Panc1 (cell line): ENCODE measurements at regions not wholly inside any gene's neighbourhood (a gene's known extent, or its start where the extent isn't known, plus 50 kb on each side); places are given as distances from the start of the nearest gene placed in this dataset.

ENCODE experiments used
- ATAC-seq: fragments of 200-7000 bp; cut with Tn5 transposase; 2 replicates; pipeline ENCODE4 v1.9.1; 2020; ENCODE audit warnings: mild to moderate bottlenecking, moderate library complexity
- BruUV-seq: library from RNA; stranded (reverse); fragments of 400-500 nt; replicated peaks from 2 replicates; lab custom pipeline; 2021; lab: Mats Ljungman, UMichigan
- CTCF ChIA-PET: fragments of 300-600 bp; sonication (Branson Sonifier 250); formaldehyde crosslinking; loops from one replicate; lab custom pipeline; 2022; ENCODE audit warnings: antibody characterized with exemption; lab: Charles Lee
- POLR2A ChIA-PET: fragments of 300-600 bp; sonication (Branson Sonifier 250); formaldehyde crosslinking; loops from one replicate; lab custom pipeline; 2022; ENCODE audit warnings: antibody characterized with exemption; lab: Charles Lee
- DNase-seq: peaks from one replicate; pipeline ENCODE4 v3.0.0-alpha.2; 2010; ENCODE audit warnings: low read depth, low spot score
- H3K27ac ChIP-seq: 2 replicates; pipeline ENCODE4 v1.5.1; 2011; ENCODE audit warnings: mild to moderate bottlenecking, low read length, inconsistent platforms
- H3K27me3 ChIP-seq: fragments of 200-500 bp; sonication (Bioruptor generic); 2 replicates; pipeline ENCODE4 v1.6.0; 2014; ENCODE audit warnings: low read length, inconsistent platforms; ENCODE audit not compliant: control insufficient read depth, insufficient read depth
- H3K36me3 ChIP-seq: fragments of 200-500 bp; sonication (Bioruptor generic); 2 replicates; pipeline ENCODE4 v1.5.1; 2014; ENCODE audit warnings: inconsistent platforms, mild to moderate bottlenecking, low read length, moderate library complexity; ENCODE audit not compliant: control insufficient read depth, insufficient read depth
- H3K4me1 ChIP-seq: 2 replicates; pipeline ENCODE4 v1.5.1; 2011; ENCODE audit warnings: inconsistent platforms, mild to moderate bottlenecking, low read length, moderate library complexity; ENCODE audit not compliant: control insufficient read depth, insufficient read depth
- H3K4me3 ChIP-seq, 2 experiments: 2 replicates each; pipeline ENCODE4 v1.5.1; 2011 to 2012; ENCODE audit warnings: low read depth in 2 of 2, low read length in 2 of 2, mild to moderate bottlenecking in 2 of 2, inconsistent platforms in 1 of 2, moderate library complexity in 1 of 2
- H3K9me3 ChIP-seq: fragments of 200-500 bp; sonication (Bioruptor generic); 2 replicates; pipeline ENCODE4 v1.5.1; 2014; ENCODE audit warnings: low read depth, mild to moderate bottlenecking, inconsistent platforms, low read length, moderate library complexity; ENCODE audit not compliant: control insufficient read depth, insufficient read depth
- POLR2AphosphoS5 ChIP-seq: IDR thresholded peaks from 2 replicates; pipeline ENCODE4 v1.6.1; 2012; ENCODE audit warnings: mild to moderate bottlenecking, low read depth, low read length, moderate library complexity
- SIN3A ChIP-seq: IDR thresholded peaks from 2 replicates; pipeline ENCODE4 v1.6.1; 2012; ENCODE audit warnings: low read depth, mild to moderate bottlenecking, low read length, moderate library complexity, borderline replicate concordance; ENCODE audit not compliant: insufficient read depth
- TCF7L2 ChIP-seq: IDR thresholded peaks from 2 replicates; pipeline ENCODE4 v1.6.1; 2011; ENCODE audit warnings: mild to moderate bottlenecking, low read depth, low read length, inconsistent platforms
- in situ Hi-C: cut with HindIII; loops from 2 replicates; pipeline ENCODE4 v1.10.0; 2016; ENCODE audit warnings: low sequenced_read_pairs, low pct_unique_long_range_greater_than_20kb
- intact Hi-C: fragments of 100-400 bp; cut with micrococcal nuclease; formaldehyde crosslinking; loops from one replicate; pipeline ENCODE4 v1.10.0; 2022; ENCODE audit not compliant: unreplicated experiment
- TF ChIP-seq, protein P1 (sequence below): fragments of 450-650 bp; IDR thresholded peaks from 2 replicates; pipeline ENCODE4 v1.5.1; 2017; ENCODE audit warnings: mild to moderate bottlenecking
- TF ChIP-seq, protein P2 (sequence below), 2 experiments: IDR thresholded peaks; 2 replicates each; pipeline ENCODE4 v1.6.1; 2011 to 2012; ENCODE audit warnings: low read depth in 2 of 2, control low read depth in 1 of 2, low read length in 1 of 2, mild to moderate bottlenecking in 1 of 2, moderate library complexity in 1 of 2; ENCODE audit not compliant: insufficient read depth in 1 of 2

DNA sequence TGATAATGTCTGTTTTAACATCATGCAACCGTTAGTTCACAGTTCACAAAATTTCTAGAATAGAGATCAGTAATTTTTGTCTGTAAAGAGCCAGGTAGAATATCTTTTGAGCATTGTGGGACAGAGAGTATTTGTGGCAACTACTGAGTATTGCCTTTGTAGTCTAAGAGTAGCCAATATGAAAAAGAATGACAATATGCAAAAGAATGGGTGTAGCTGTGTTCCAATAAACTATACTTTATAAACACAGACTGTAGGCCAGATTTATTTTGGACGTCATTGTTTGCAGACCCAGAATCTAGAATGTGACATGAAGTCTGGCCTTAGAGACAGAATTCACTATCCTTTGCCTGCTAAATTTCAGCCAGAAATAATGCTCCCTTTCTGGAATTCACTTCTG lies 694.1 kb upstream of the MMS22L start:
- DNase-seq = no peak
- H3K27ac ChIP-seq = no peak overlapping the region
- H3K27me3 ChIP-seq = no peaks in the 10 kb centered on the region
- POLR2A ChIA-PET = no interaction called here
- no peaks in the 10 kb centered on the region for H3K9me3 ChIP-seq
- TF ChIP-seq, protein P1, sequence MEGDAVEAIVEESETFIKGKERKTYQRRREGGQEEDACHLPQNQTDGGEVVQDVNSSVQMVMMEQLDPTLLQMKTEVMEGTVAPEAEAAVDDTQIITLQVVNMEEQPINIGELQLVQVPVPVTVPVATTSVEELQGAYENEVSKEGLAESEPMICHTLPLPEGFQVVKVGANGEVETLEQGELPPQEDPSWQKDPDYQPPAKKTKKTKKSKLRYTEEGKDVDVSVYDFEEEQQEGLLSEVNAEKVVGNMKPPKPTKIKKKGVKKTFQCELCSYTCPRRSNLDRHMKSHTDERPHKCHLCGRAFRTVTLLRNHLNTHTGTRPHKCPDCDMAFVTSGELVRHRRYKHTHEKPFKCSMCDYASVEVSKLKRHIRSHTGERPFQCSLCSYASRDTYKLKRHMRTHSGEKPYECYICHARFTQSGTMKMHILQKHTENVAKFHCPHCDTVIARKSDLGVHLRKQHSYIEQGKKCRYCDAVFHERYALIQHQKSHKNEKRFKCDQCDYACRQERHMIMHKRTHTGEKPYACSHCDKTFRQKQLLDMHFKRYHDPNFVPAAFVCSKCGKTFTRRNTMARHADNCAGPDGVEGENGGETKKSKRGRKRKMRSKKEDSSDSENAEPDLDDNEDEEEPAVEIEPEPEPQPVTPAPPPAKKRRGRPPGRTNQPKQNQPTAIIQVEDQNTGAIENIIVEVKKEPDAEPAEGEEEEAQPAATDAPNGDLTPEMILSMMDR = no peak
- TF ChIP-seq, protein P2, sequence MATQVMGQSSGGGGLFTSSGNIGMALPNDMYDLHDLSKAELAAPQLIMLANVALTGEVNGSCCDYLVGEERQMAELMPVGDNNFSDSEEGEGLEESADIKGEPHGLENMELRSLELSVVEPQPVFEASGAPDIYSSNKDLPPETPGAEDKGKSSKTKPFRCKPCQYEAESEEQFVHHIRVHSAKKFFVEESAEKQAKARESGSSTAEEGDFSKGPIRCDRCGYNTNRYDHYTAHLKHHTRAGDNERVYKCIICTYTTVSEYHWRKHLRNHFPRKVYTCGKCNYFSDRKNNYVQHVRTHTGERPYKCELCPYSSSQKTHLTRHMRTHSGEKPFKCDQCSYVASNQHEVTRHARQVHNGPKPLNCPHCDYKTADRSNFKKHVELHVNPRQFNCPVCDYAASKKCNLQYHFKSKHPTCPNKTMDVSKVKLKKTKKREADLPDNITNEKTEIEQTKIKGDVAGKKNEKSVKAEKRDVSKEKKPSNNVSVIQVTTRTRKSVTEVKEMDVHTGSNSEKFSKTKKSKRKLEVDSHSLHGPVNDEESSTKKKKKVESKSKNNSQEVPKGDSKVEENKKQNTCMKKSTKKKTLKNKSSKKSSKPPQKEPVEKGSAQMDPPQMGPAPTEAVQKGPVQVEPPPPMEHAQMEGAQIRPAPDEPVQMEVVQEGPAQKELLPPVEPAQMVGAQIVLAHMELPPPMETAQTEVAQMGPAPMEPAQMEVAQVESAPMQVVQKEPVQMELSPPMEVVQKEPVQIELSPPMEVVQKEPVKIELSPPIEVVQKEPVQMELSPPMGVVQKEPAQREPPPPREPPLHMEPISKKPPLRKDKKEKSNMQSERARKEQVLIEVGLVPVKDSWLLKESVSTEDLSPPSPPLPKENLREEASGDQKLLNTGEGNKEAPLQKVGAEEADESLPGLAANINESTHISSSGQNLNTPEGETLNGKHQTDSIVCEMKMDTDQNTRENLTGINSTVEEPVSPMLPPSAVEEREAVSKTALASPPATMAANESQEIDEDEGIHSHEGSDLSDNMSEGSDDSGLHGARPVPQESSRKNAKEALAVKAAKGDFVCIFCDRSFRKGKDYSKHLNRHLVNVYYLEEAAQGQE (IDR thresholded peaks at IDR 0.05; ENCODE audit: insufficient read depth in 1 of 2, low read depth in 2 of 2, low read length in 1 of 2) = no peak
- TF ChIP-seq SIN3A (no peak), POLR2AphosphoS5 (no peak), TCF7L2 (no peak)
- ATAC-seq = no peak
- no TSS peak for BruUV-seq
- no peaks in the 10 kb centered on the region for H3K36me3 ChIP-seq
- CTCF ChIA-PET = no interaction called here
- intact Hi-C loops (no loop called here), in situ Hi-C loops (no loop called here)
- no peaks in the 10 kb centered on the region for H3K4me1 ChIP-seq
- no peak overlapping the region for H3K4me3 ChIP-seq

DNA sequence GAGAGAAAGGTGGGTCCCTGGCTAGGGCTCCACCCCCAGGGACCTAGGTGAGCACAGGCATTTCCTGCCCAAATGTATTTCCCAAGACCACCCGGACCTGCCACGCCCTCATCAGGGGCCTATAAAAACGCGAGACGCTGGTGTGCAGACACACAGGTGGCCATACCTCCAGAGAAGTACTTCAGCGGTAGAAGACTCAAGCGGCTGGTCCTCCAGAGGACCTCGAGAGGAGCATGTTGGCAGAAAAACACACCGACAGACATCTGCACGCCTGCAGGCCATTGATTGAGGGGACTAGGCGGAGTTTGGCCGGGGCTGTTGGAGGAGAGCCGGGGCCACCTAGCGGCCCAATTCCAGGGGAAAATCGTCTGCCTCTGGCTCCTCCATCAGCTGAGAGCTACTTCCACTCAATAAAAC lies 695.8 kb upstream of the MMS22L start:
- ChIA-PET POLR2A (no interaction called here), CTCF (no interaction called here)
- TF ChIP-seq, protein P1 = peak; percentile 22
- TF ChIP-seq POLR2AphosphoS5 = no peak
- TF ChIP-seq, protein P2 (IDR thresholded peaks at IDR 0.05; ENCODE audit: insufficient read depth in 1 of 2, low read depth in 2 of 2, low read length in 1 of 2) = no peak
- no peak for TF ChIP-seq SIN3A
- no peak for TF ChIP-seq TCF7L2
- Histone ChIP-seq H3K27ac (no peak overlapping the region), H3K9me3 (no peaks in the 10 kb centered on the region), H3K4me1 (no peaks in the 10 kb centered on the region), H3K36me3 (no peaks in the 10 kb centered on the region), H3K4me3 (no peak overlapping the region), H3K27me3 (no peaks in the 10 kb centered on the region)
- DNase-seq = no peak
- no TSS peak for BruUV-seq
- in situ Hi-C loops = no loop called here
- intact Hi-C loops = no loop called here
- no peak; the same call in 1 of the 2 replicates for ATAC-seq
